GM23338 (cell line): ENCODE measurements at regions not wholly inside any gene's neighbourhood (a gene's known extent, or its start where the extent isn't known, plus 50 kb on each side); places are given as distances from the start of the nearest gene placed in this dataset.

Source experiments
- ATAC-seq: fragments of 200-7000 bp; cut with Tn5 transposase; 3 replicates; pipeline ENCODE4 v1.9.1; 2020
- DNase-seq: peaks from one replicate; pipeline ENCODE4 v3.0.0-alpha.2; 2015; ENCODE audit warnings: low spot score
- H2AFZ ChIP-seq: fragments of 200-600 bp; sonication (generic); 2 replicates; pipeline ENCODE4 v1.8.0; 2016; ENCODE audit warnings: antibody characterized with exemption, mild to moderate bottlenecking, moderate library complexity
- H3F3A ChIP-seq: fragments of 200-600 bp; sonication (generic); replicated peaks from 2 replicates; pipeline ENCODE4 v1.8.0; 2017; ENCODE audit warnings: antibody characterized with exemption, mixed run types, low read depth
- H3K27ac ChIP-seq: fragments of 200-600 bp; sonication (generic); 2 replicates; pipeline ENCODE4 v1.6.1; 2016; ENCODE audit warnings: low read depth
- H3K27me3 ChIP-seq: fragments of 200-600 bp; sonication (generic); 2 replicates; pipeline ENCODE4 v1.8.0; 2016; ENCODE audit warnings: mild to moderate bottlenecking, mixed run types, moderate library complexity; ENCODE audit not compliant: insufficient read depth
- H3K36me3 ChIP-seq: fragments of 200-600 bp; sonication (generic); 2 replicates; pipeline ENCODE4 v1.8.0; 2016; ENCODE audit warnings: mild to moderate bottlenecking; ENCODE audit not compliant: insufficient read depth
- H3K4me1 ChIP-seq: fragments of 200-600 bp; sonication (generic); 2 replicates; pipeline ENCODE4 v1.8.0; 2016; ENCODE audit warnings: mild to moderate bottlenecking, moderate library complexity; ENCODE audit not compliant: insufficient read depth
- H3K4me2 ChIP-seq: fragments of 200-600 bp; sonication (generic); 2 replicates; pipeline ENCODE4 v1.7.1; 2017; ENCODE audit warnings: mixed run types
- H3K4me3 ChIP-seq: fragments of 200-600 bp; sonication (generic); 2 replicates; pipeline ENCODE4 v1.6.1; 2016; ENCODE audit warnings: mixed run types
- H3K79me2 ChIP-seq: fragments of 200-600 bp; sonication (generic); replicated peaks from 2 replicates; pipeline ENCODE4 v1.8.0; 2017; ENCODE audit warnings: mild to moderate bottlenecking; ENCODE audit not compliant: insufficient read depth
- H3K9me2 ChIP-seq: fragments of 200-600 bp; sonication (generic); 2 replicates; pipeline ENCODE4 v1.8.0; 2017; ENCODE audit not compliant: insufficient read depth
- H4K20me1 ChIP-seq: fragments of 200-600 bp; sonication (generic); replicated peaks from 2 replicates; pipeline ENCODE4 v1.8.0; 2017; ENCODE audit warnings: mild to moderate bottlenecking; ENCODE audit not compliant: insufficient read depth
- H3K27ac Mint-ChIP-seq: 2 replicates; pipeline ENCODE4 v1.8.0; 2020; ENCODE audit warnings: inconsistent platforms, mild to moderate bottlenecking, moderate library complexity, mixed read lengths
- H3K27me3 Mint-ChIP-seq: 3 replicates; pipeline ENCODE4 v1.8.0; 2022; ENCODE audit warnings: low read depth, mild to moderate bottlenecking, moderate library complexity, mixed read lengths, inconsistent platforms; ENCODE audit not compliant: insufficient read depth, poor library complexity
- H3K36me3 Mint-ChIP-seq: 3 replicates; pipeline ENCODE4 v1.8.0; 2021; ENCODE audit warnings: low read depth, mild to moderate bottlenecking, inconsistent platforms, moderate library complexity, mixed read lengths
- H3K4me1 Mint-ChIP-seq: 3 replicates; pipeline ENCODE4 v1.8.0; 2020; ENCODE audit warnings: mild to moderate bottlenecking, inconsistent platforms, mixed read lengths
- H3K4me3 Mint-ChIP-seq: 3 replicates; pipeline ENCODE4 v1.8.0; 2021; ENCODE audit warnings: moderate library complexity, mild to moderate bottlenecking, inconsistent platforms, mixed read lengths
- H3K9me3 Mint-ChIP-seq: 3 replicates; pipeline ENCODE4 v1.8.0; 2020; ENCODE audit warnings: moderate library complexity, mild to moderate bottlenecking, inconsistent platforms, mixed read lengths
- ETS1 ChIP-seq: IDR thresholded peaks from 2 replicates; pipeline ENCODE4 v1.6.1; 2016; ENCODE audit warnings: antibody characterized with exemption
- EZH2 ChIP-seq: fragments of 200-600 bp; sonication (generic); IDR thresholded peaks from one replicate; pipeline ENCODE4 v1.8.0; 2017; ENCODE audit warnings: antibody characterized with exemption, mild to moderate bottlenecking, low read depth; ENCODE audit not compliant: unreplicated experiment
- JUNB ChIP-seq: IDR thresholded peaks from one replicate; pipeline ENCODE4 v1.6.1; 2016; ENCODE audit warnings: antibody characterized with exemption; ENCODE audit not compliant: unreplicated experiment
- NANOG ChIP-seq: IDR thresholded peaks from 2 replicates; pipeline ENCODE4 v1.6.1; 2016; ENCODE audit warnings: antibody characterized with exemption, borderline replicate concordance
- POLR2AphosphoS5 ChIP-seq: IDR thresholded peaks from 2 replicates; pipeline ENCODE4 v1.6.1; 2016; ENCODE audit warnings: antibody characterized with exemption, low read depth
- ZNF114 ChIP-seq: fragments of 250-450 bp; sonication (Bioruptor Pico); IDR thresholded peaks from 2 replicates; pipeline ENCODE4 v1.5.0; 2020; ENCODE audit warnings: mild to moderate bottlenecking, moderate library complexity
- ZNF331 ChIP-seq: fragments of 250-450 bp; sonication (Bioruptor Pico); IDR thresholded peaks from 2 replicates; pipeline ENCODE4 v1.5.0; 2020; ENCODE audit warnings: low read depth, mild to moderate bottlenecking, moderate library complexity
- ZNF462 ChIP-seq: fragments of 250-450 bp; sonication (Bioruptor Pico); IDR thresholded peaks from 2 replicates; pipeline ENCODE4 v1.5.0; 2020; ENCODE audit warnings: mild to moderate bottlenecking, moderate library complexity

- no peak for TF ChIP-seq ETS1
- no peak for TF ChIP-seq ZNF462
- TF ChIP-seq POLR2AphosphoS5, result no peak
- TF ChIP-seq EZH2, result no peak
- TF ChIP-seq NANOG, result no peak
- no peak for TF ChIP-seq JUNB
- no peak for TF ChIP-seq ZNF331
Observed at GRCh38 chr16:29307598-29308507, 98.7 kb downstream of the NPIPB11 start (continued).

GRCh38 chr16:29306943-29307597 is 99.4 kb downstream of the NPIPB11 start:
- Histone ChIP-seq H3K79me2 (no peaks in the 10 kb centered on the region), H3F3A (no peaks in the 10 kb centered on the region), H3K27me3 (no peaks in the 10 kb centered on the region), H4K20me1 (no peaks in the 10 kb centered on the region), H3K4me1 (no peaks in the 10 kb centered on the region), H2AFZ (no peak overlapping the region), H3K4me2 (no peak overlapping the region), H3K27ac (no peak overlapping the region), H3K36me3 (no peaks in the 10 kb centered on the region), H3K9me2 (no peaks in the 10 kb centered on the region), H3K4me3 (no peak overlapping the region)
- no peaks in the 10 kb centered on the region for H3K9me3 Mint-ChIP-seq
- no peaks in the 10 kb centered on the region for H3K36me3 Mint-ChIP-seq
- ATAC-seq (no peak), DNase-seq (no peak)
- H3K4me3 Mint-ChIP-seq, result no peak overlapping the region
- H3K27ac Mint-ChIP-seq, result no peak overlapping the region
- H3K4me1 Mint-ChIP-seq, result no peaks in the 10 kb centered on the region
- peaks cover 6% of the 10 kb centered on the region for H3K27me3 Mint-ChIP-seq
- TF ChIP-seq POLR2AphosphoS5 (no peak), EZH2 (no peak), ZNF331 (no peak), ZNF114 (CRISPR knock-in tag) (no peak), NANOG (no peak)
